GM21447 (cell line): ENCODE measurements at regions not wholly inside any gene's neighbourhood (a gene's known extent, or its start where the extent isn't known, plus 50 kb on each side); places are given as distances from the start of the nearest gene placed in this dataset.
"Not testable (repeated sequence)": the region's sequence is repeated elsewhere in the genome, so short reads cannot be mapped to it uniquely, and the experiment has no call there.

Experiments used
- ATAC-seq: cut with Tn5 transposase; IDR thresholded peaks from one replicate; pipeline ENCODE4 v1.9.1; 2021; ENCODE audit not compliant: unreplicated experiment

GRCh38 chr13:110045202-110045601 lies 258.8 kb upstream of the IRS2 start:
- ATAC-seq: no peak

DNA sequence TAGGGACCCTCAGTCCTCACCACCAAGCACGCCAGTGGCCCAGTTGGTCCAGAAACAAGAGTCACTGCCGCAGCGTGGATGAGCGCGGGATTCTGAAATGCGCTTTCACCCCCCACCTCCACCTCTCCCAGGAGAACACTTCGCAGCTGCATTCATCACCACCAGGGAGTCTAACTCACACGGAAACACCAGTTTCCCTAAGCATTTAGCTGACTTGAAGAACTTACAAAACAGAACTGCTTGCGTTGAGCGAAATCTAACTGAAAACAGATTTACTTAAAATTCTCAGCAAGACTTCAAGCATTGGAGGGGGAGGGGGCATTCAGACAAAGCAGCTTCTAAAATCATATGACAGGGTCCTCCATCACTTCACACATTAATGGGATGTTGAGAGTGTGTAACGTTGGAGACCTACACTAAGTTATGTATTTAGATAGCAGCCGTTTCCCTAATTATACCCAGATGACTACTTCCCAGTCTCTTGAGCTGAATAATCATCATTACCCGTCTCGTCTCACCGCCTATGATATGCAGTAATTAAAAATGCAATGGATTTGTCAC lies 258.2 kb upstream of the IRS2 start:
- no peak for ATAC-seq

- ATAC-seq: no peak
Measured at GRCh38 chr13:110042253-110042950, 256.0 kb upstream of the IRS2 start.

DNA sequence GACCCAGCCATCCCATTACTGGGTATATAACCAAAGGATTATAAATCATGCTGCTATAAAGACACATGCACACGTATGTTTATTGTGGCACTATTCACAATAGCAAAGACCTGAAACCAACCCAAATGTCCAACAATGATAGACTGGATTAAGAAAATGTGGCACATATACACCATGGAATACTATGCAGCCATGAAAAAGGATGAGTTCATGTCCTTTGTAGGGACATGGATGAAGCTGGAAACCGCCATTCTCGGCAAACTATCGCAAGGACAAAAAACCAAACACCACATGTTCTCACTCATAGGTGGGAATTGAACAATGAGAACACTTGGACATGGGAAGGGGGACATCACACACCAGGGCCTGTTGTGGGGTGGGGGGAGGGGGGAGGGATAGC lies 255.3 kb upstream of the IRS2 start:
- ATAC-seq: not testable (repeated sequence)

GRCh38 chr13:110037925-110038573 lies 251.7 kb upstream of the IRS2 start:
- no peak for ATAC-seq

DNA sequence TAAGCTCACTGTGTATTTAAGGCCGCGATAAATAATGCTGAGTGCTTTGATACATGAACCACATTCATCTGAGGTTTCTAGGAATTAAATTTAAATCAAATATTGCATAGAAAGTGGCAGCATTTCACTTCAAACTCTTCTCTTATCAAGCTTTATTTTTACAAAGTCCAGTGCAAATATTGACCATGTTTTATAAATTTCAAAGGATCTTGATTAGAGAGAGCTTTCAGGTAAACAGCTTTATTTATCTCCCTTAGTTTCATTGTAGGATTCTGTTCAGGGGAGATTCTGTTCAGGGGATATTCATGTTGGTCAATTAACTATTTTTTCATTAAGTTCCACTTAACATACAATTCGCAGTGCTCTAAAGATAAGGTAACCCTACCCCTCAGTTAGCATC lies 249.7 kb upstream of the IRS2 start:
- ATAC-seq: no peak

DNA sequence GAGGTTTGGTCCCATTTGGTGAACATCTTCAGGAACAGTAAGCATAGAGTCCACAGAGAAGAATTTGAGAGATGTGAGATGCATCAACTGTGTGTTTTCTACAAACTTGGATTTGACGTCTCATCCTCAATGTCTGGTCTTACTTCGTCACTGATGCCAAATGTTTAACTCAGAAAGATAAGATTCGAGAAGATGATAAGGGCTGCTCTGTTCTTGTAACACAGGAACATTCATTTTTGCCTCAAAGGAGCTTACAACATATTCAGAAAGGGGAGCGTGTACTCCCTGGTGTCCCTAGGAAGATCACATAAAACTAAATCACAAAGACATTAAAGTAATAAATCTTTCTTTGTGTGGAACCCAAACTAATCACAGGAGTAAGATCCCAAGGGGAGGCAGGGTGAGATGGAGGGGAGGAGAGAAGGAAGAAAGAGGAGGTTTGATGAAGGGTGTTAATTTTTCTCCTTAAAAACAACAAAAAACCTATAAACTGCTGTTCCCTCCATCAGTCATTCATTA lies 247.7 kb upstream of the IRS2 start:
- no peak for ATAC-seq

DNA sequence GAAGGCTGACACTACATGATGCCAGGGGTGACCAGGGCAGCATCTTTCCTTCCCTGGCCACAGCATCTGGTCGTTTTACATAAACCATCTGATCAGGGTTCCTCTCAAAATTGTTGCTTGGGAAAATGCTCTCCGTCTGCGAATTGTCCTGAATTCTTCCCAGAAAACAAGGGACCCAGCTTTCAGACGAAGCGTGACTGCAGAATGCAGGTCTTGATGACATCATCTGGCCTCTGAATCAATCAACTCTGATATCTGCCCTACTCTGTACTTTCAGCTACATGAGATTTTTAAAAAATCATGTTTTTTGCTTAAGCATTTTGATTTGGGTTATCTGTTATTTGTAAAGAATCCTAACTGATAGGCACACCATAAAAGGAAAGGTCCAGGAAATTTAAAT lies 246.6 kb upstream of the IRS2 start:
- no peak for ATAC-seq

DNA sequence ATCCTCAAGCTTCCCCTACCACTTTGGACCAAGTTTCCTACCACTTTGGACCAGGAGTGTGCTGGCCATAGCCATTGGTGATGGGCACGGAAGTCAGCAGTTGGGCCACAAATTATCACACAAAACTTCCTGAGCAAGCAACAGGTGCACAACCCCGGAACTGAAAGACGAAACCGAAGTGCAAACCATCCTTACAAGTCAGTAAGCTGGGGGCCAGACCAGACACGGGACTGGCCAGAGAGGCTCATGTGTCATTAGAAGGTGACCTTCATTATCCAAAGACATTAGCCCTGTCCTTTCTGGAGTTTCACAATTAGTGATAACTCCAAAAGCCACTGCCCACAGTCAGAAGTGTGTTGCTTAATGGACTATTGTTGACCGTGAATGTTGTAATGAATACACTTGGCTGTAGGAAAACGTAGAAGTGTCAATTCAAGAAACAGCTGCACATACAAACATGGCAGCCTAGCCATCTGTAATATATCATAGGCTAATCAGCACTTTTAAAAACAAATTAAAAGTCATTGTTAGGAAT lies 244.1 kb upstream of the IRS2 start:
- ATAC-seq: no peak

DNA sequence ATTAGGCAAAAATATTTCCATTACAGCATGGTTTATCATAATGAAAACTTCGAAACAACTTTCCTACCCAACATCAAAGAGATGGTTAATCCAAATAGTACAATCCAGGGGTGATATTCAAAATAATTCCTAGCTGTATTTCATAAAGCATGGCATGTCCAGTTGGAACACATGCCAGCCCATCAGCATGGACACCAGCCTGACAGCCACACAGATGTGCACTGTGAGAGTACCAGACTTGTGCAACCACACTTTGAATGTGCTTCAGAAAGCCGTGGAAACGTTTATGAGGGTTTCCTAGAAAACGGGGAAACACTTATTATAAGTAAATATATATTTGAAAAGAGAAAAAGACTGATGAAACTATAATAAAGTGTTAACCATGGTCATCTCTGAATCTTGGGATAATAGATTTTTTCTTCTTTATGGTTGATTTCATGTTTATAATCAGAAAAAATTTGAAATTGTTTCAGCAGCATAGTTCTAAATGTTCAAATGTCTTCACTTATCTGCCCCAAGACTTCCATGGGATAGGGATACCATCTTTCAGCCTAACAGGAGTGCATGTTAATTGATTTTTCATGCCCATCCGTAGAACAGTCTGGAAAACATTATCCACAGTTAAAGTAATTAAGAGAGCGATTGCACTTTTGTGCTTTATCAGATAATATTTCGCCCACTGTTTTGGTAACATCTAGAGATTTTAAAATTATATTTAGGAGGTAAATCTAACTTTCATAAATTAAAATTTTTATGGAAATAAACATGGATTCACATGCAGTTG lies 242.6 kb upstream of the IRS2 start:
- ATAC-seq: no peak

DNA sequence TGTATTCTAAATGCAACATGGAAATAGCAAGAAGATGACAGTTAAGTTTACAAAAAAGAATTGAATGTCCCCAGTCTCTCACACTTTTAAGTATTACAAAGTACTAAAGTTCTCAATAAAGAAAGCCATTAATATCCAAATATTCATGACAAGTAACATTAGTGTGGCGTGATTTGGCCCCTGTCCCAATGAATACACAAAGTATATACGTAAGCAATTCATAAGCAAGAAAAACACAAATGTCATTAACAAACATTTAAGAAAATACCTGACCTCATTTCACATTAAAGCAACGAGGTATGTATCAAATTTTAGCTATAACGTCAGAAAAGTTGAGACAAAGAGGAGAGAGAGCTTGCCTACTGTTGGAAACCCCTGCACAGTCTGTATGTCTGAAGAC lies 241.9 kb upstream of the IRS2 start:
- ATAC-seq: no peak

GRCh38 chr13:110027470-110028240 lies 241.3 kb upstream of the IRS2 start:
- no peak for ATAC-seq

- ATAC-seq: no peak
Measured at GRCh38 chr13:110024645-110024980, 238.2 kb upstream of the IRS2 start.

DNA sequence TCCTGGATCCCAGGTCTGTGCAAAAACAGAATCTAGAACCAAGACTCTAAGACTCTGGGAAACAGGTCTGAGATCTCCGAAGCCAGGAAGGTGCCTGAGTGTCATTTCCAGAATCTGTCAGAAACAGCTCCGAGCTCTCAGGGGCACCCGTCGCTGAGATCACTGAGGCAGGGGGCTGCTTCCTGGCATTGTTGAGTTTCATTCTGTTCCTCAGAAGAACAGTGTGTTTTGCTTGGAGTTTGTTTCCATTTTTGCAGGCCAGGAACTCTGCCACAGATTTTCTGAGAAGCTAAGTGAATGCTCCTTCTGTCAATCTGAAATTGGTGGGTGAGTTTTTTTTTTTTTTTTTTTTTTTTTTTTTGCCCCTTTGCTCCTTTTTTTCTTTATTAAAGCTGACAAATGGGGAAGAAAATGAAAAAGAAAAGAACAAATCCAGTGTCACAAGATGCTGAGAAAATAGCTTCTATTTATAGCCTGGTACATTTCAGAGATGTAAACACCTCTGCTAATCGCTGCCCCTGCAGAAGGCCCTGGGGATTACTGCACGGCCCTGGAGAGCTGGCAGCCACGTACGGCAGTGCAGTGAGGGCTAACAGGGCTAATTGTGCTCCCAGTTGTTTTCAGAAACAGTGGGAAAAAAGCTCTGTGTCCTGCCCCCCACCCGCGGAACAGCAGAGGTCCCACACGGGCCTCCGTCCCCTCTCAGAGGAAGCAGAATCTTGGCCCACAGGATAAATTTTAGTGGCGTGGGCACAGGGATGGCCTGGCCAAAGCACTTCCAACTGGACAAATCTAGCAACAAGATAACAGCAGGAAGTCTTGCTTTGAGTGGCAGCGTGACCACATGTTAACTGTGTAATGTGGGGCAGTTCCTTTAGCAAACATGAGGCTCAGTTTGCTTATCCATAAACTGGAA lies 237.6 kb upstream of the IRS2 start:
- no peak for ATAC-seq

DNA sequence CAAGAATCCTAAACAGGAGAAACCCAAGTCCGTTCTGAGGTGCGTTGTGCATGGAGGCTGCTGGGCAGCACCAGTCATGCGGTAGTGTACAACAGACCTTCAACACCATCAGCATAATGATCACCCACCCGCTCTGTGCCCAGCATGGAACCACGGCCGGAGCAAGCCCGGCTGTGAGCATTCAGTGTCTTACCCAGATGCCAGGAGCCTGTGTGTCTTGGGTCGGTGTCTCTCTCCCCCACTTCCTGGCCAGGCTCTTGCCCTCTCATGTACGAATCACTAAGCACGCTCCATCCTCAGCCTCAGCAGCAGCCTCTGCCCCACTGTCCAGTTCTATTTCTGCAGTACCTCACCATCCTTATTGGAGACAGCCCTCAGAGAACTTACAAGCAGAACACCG lies 231.6 kb upstream of the IRS2 start:
- no peak for ATAC-seq

GRCh38 chr13:110017379-110017778 lies 231.0 kb upstream of the IRS2 start:
- ATAC-seq: no peak

DNA sequence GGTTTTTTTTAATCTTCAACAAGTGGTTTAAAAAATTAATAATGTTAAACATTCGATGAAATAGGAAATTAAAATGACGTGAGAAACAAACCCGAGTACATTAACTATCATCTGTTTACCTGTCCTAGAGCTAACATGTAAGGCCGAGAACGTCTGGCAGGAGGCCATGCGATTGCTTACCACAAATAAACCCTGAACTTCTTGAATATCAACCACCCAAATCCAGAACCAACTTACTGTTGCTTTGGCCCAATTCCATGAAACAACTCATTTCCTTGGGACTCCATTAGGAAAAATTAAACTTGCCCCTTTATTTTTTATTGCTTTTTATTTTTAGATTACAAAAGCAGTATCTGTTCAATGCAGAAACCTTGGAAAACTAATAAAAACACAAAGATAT lies 228.9 kb upstream of the IRS2 start:
- ATAC-seq: no peak

- no peak for ATAC-seq
Measured at GRCh38 chr13:110014719-110015118, 228.3 kb upstream of the IRS2 start.

GRCh38 chr13:110012102-110012739 lies 225.8 kb upstream of the IRS2 start:
- ATAC-seq: no peak
